Endothelial cell of hepatic sinusoid (primary cell): ENCODE measurements at regions not wholly inside any gene's neighbourhood (a gene's known extent, or its start where the extent isn't known, plus 50 kb on each side); places are given as distances from the start of the nearest gene placed in this dataset.

Source experiments
- in situ Hi-C: cut with HindIII; loops from 2 replicates; pipeline ENCODE4 v1.10.0; 2017; ENCODE audit warnings: low sequenced_read_pairs

GRCh38 chr3:150050510-150050909, 79.8 kb upstream of the PFN2 start:
- in situ Hi-C loops: no loop called here

GRCh38 chr3:150049317-150049716, 78.6 kb upstream of the PFN2 start:
- in situ Hi-C loops: no loop called here

DNA sequence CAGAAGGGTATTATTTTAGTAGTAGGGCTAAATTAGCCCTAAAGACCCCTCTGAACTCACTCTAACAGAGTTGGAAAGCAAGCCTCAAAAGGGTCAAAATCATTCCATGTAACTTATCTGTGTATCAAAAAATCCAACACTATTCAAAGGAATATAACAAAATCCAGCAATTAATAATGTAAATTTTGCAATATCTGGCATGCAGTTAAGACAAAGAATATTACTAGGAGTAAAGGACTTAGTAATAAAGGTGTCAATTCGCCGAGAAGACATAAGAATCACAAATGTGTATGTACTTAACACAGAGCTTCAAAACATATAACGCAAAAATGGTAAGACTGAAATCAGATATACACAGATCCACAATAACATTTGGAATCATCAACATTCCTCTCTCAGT, 71.2 kb upstream of the PFN2 start:
- in situ Hi-C loops: no loop called here

DNA sequence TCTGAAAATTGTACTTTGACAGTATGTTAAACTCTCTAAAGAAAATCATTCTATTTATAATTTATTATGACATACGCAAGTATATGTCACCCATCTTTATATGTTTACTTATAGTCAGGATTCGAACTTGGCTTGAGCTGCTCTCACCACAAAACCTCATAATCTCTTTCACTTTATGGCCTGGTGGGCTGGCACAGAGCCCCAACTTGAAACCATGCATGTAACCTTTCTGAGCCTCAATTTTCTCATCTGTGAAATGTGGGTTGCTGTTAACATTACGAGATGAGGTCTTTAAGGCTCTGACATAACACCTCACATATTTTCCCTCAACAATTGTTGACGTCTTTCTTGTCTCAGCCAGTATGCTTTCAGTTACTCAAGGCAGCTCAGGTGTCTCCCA, 69.4 kb upstream of the PFN2 start:
- in situ Hi-C loops: no loop called here

DNA sequence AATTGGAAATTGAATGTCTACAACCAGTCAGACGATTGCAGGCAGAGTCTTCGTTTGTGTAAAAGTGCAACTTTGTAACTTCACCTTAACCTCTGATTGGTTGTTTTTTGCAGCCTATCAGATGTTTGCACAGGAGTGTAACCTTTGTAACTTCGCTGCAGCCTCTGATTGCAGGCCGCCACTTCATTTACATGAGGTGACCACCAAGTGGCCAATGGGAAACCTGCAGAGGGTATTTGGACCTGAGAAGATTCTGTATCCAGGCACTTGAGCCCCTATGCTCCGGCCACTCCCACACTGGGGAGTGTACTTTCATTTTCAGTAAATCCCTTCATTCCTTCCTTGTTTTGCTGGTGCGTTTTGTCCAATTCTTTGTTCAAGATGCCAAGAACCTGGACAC, 68.1 kb upstream of the PFN2 start:
- in situ Hi-C loops: no loop called here

- in situ Hi-C loops: no loop called here
These were observed 66.1 kb upstream of the PFN2 start for GRCh38 chr3:150036780-150037179.

GRCh38 chr3:150035910-150036612, 65.4 kb upstream of the PFN2 start:
- in situ Hi-C loops: no loop called here

- in situ Hi-C loops: no loop called here
These were observed 64.6 kb upstream of the PFN2 start for GRCh38 chr3:150035301-150035779.

DNA sequence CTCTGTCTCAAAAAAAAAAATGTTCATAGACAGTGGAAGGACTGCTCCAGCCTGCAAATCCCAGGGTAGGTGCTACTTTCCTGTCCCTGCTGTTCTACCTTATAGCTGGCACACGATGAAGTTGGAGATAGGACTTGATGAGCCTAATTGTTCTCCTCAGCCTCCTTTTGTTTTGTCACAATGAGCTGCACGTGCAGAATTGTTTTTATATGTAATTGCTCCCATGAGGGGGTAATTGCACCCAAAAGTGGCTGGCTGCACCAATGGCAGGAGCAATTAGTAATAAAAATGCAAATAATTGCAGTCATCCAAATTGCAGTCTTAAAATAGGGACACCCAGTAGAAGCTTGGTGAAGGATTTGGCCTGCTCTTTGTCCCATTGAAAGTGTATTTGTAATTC, 63.0 kb upstream of the PFN2 start:
- in situ Hi-C loops: no loop called here

- in situ Hi-C loops: no loop called here
These were observed 60.1 kb upstream of the PFN2 start for GRCh38 chr3:150030841-150031240.

DNA sequence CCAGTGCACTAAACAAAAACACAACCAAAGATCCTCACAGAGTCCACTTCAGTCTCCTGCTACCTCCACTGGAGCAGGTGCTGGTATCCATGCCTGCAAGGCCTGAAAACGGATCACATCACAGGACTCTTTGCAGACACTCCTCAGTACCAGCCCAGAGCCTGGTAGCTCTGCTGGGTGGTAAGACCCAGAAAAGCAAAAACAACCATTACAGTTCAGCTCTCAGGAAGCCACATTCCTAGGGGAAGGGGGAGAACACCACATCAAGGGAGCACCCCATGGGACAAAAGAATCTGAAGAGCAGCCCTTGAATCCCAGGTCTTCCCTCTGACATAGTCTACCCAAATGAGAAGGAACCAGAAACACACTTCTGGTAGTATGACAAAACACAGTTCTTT, 52.5 kb upstream of the PFN2 start:
- in situ Hi-C loops: no loop called here

DNA sequence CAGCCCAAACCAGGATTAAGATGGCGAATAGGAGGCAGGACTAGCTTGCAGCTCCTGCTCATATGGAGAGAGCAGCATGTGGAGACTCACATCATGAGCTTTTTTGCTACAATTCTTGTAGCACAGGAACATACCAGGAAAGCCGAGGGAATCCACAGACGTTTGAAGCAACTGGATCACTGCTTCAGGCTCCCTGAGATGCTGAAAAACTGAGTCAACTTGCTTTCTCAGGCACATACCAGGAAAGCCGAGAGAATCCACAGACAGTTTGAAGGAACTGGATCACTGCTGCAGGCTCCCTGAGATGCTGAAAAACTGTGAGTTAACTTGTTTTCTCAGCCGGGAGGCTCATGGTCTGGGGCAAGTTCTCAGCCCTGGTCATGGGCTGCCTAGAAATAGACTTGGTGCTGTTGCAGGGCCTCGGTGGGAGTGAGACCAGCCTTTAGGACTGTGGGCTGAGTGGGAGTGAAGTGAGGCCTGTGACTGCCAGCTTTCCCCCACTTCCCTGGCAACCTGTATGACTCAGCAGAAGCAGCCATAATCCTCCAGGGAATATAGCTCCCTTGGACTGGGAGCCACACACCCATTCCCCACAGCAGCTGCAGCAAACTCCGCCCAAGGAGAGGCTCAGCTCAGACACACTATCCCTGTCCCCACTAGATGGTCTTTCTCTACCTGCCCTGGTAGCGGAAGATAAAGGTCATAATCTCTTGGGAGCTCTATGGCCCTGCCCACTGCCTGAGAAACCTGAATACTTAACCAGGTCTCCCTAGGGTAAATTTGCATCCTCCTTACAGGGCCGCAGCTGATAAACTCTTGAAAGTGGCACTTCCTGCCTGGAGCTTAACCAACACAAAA, 51.9 kb upstream of the PFN2 start:
- in situ Hi-C loops: no loop called here

- in situ Hi-C loops: no loop called here
These were observed 49.8 kb upstream of the PFN2 start for GRCh38 chr3:150020527-150020926.
